HepG2 (cell line): ENCODE measurements at regions not wholly inside any gene's neighbourhood (a gene's known extent, or its start where the extent isn't known, plus 50 kb on each side); places are given as distances from the start of the nearest gene placed in this dataset.

Experiments used
- ATF1 ChIP-seq: IDR thresholded peaks from 2 replicates; pipeline ENCODE4 v1.6.1; 2016; ENCODE audit warnings: mild to moderate bottlenecking, control low read depth
- BRCA1 ChIP-seq: sonication (generic); formaldehyde crosslinking; IDR thresholded peaks from 2 replicates; pipeline ENCODE4 v1.4.0; 2020; ENCODE audit warnings: missing genetic modification reagents
- CTCF ChIP-seq: sonication (generic); formaldehyde crosslinking; IDR thresholded peaks from 2 replicates; pipeline ENCODE4 v1.5.0; 2020; ENCODE audit warnings: mild to moderate bottlenecking, missing genetic modification reagents, moderate library complexity
- FIP1L1 ChIP-seq: fragments of 200-400 bp; formaldehyde crosslinking; IDR thresholded peaks from 2 replicates; pipeline ENCODE4 v1.6.1; 2018; ENCODE audit warnings: low read depth, mild to moderate bottlenecking, low read length, moderate library complexity, borderline replicate concordance; ENCODE audit not compliant: insufficient read depth
- HNF4A ChIP-seq: sonication (generic); formaldehyde crosslinking; IDR thresholded peaks from 2 replicates; pipeline ENCODE4 v1.4.0; 2020; ENCODE audit warnings: missing genetic modification reagents
- TBX2 ChIP-seq: sonication (generic); formaldehyde crosslinking; IDR thresholded peaks from 2 replicates; pipeline ENCODE4 v1.5.0; 2020; ENCODE audit warnings: missing genetic modification reagents, mild to moderate bottlenecking, borderline replicate concordance

- TF ChIP-seq BRCA1 (no peak), FIP1L1 (no peak), CTCF (CRISPR knock-in tag) (no peak), ATF1 (CRISPR knock-in tag) (no peak), HNF4A (CRISPR knock-in tag) (no peak), TBX2 (no peak)
Measured at GRCh38 chr6:1468126-1468525, 78.8 kb downstream of the FOXF2 start.
